Liver (tissue), 8 donors: ENCODE measurements at regions not wholly inside any gene's neighbourhood (a gene's known extent, or its start where the extent isn't known, plus 50 kb on each side); places are given as distances from the start of the nearest gene placed in this dataset.

Source experiments
- DNase-seq: peaks from one replicate; pipeline ENCODE4 v3.0.0-alpha.2; 2017; ENCODE audit warnings: low spot score
- H3K27ac ChIP-seq, 2 donors: one replicate each; pipeline ENCODE4 v1.7.0; 2013; ENCODE audit warnings: inconsistent platforms in 2 of 2, low read length in 2 of 2, control low read depth in 1 of 2, low read depth in 1 of 2, mild to moderate bottlenecking in 1 of 2
- H3K27me3 ChIP-seq, 4 donors: one replicate each; pipeline versions ENCODE4 v1.6.1 to v1.7.0; 2013; ENCODE audit warnings: low read length in 3 of 4, inconsistent platforms in 1 of 4, mild to moderate bottlenecking in 1 of 4, moderate library complexity in 1 of 4; ENCODE audit not compliant: control insufficient read depth in 4 of 4, insufficient read depth in 4 of 4
- H3K36me3 ChIP-seq, 4 donors: one replicate each; pipeline versions ENCODE4 v1.6.1 to v1.7.0; 2013; ENCODE audit warnings: low read length in 3 of 4, mild to moderate bottlenecking in 3 of 4, low read depth in 1 of 4, moderate library complexity in 1 of 4; ENCODE audit not compliant: control insufficient read depth in 4 of 4, insufficient read depth in 3 of 4
- H3K4me1 ChIP-seq, 4 donors: one replicate each; pipeline versions ENCODE4 v1.6.1 to v1.7.0; 2013; ENCODE audit warnings: low read length in 3 of 4, mild to moderate bottlenecking in 3 of 4, moderate library complexity in 1 of 4; ENCODE audit not compliant: control insufficient read depth in 4 of 4, insufficient read depth in 4 of 4
- H3K4me3 ChIP-seq, 3 donors: one replicate each; pipeline versions ENCODE4 v1.6.1 to v1.7.0; 2013; ENCODE audit warnings: low read length in 3 of 3, control low read depth in 1 of 3, low read depth in 1 of 3, mild to moderate bottlenecking in 1 of 3
- H3K9ac ChIP-seq, 2 donors: one replicate each; pipeline ENCODE4 v1.7.0; 2013; ENCODE audit warnings: low read length in 2 of 2, mild to moderate bottlenecking in 2 of 2, moderate library complexity in 2 of 2, control low read depth in 1 of 2, low read depth in 1 of 2
- H3K9me3 ChIP-seq, 4 donors: one replicate each; pipeline versions ENCODE4 v1.6.1 to v1.7.0; 2013; ENCODE audit warnings: low read length in 3 of 4; ENCODE audit not compliant: control insufficient read depth in 4 of 4
- CTCF ChIP-seq: fragments of 150-350 bp; IDR thresholded peaks from 2 replicates; pipeline ENCODE4 v1.5.1; 2017; ENCODE audit warnings: improper control_type of control experiment, low read depth, low read length; ENCODE audit not compliant: missing input control
- EGR1 ChIP-seq, 2 donors: IDR thresholded peaks; 2 replicates each; pipeline ENCODE4 v1.6.1; 2016 to 2018; ENCODE audit warnings: antibody characterized with exemption in 2 of 2, low read depth in 2 of 2
- FOXA2 ChIP-seq: IDR thresholded peaks from 2 replicates; pipeline ENCODE4 v1.6.1; 2016; ENCODE audit warnings: antibody characterized with exemption
- GABPA ChIP-seq, 2 donors: IDR thresholded peaks in 1 of 2; conservative IDR thresholded peaks in 1 of 2; 2 replicates each; pipeline ENCODE4 v1.6.1; 2016; ENCODE audit warnings: antibody characterized with exemption in 2 of 2, mild to moderate bottlenecking in 1 of 2, moderate library complexity in 1 of 2
- HNF4A ChIP-seq, 2 donors: conservative IDR thresholded peaks; 2 replicates each; pipeline ENCODE4 v1.6.1; 2016; ENCODE audit warnings: antibody characterized with exemption in 2 of 2, mild to moderate bottlenecking in 2 of 2
- HNF4G ChIP-seq: IDR thresholded peaks from 2 replicates; pipeline ENCODE4 v1.6.1; 2016; ENCODE audit warnings: antibody characterized with exemption
- JUND ChIP-seq, 2 donors: IDR thresholded peaks; 2 replicates each; pipeline ENCODE4 v1.6.1; 2016; ENCODE audit warnings: antibody characterized with exemption in 2 of 2
- NR2F2 ChIP-seq: IDR thresholded peaks from 2 replicates; pipeline ENCODE4 v1.6.1; 2016; ENCODE audit warnings: antibody characterized with exemption
- RAD21 ChIP-seq, 2 donors: IDR thresholded peaks; 2 replicates each; pipeline ENCODE4 v1.6.1; 2016; ENCODE audit warnings: antibody characterized with exemption in 2 of 2, mild to moderate bottlenecking in 2 of 2
- REST ChIP-seq: IDR thresholded peaks from 2 replicates; pipeline ENCODE4 v1.6.1; 2016; ENCODE audit warnings: antibody characterized with exemption, mild to moderate bottlenecking
- RXRA ChIP-seq, 2 donors: IDR thresholded peaks; 2 replicates each; pipeline ENCODE4 v1.6.1; 2017 to 2018; ENCODE audit warnings: antibody characterized with exemption in 2 of 2, mild to moderate bottlenecking in 1 of 2
- SP1 ChIP-seq: IDR thresholded peaks from 2 replicates; pipeline ENCODE4 v1.6.1; 2018; ENCODE audit warnings: antibody characterized with exemption, mild to moderate bottlenecking
- WGBS: extraction: QIAGEN DNeasy Blood & Tissue Kit; methylation state at CpG from one replicate; pipeline ENCODE4 v1.1.7; 2013; 5-methylcytosine and 5-hydroxymethylcytosine counted together
- TF ChIP-seq, protein P1 (sequence below): IDR thresholded peaks from 2 replicates; pipeline ENCODE4 v1.6.1; 2016; ENCODE audit warnings: antibody characterized with exemption
- TF ChIP-seq, protein P2 (sequence below): IDR thresholded peaks from 2 replicates; pipeline ENCODE4 v1.6.1; 2016; ENCODE audit warnings: antibody characterized with exemption
- donor health status: healthy.
- donor health status: healthy.
- donor health status: healthy.
- donor health status: healthy.
- donor health status: healthy.

DNA sequence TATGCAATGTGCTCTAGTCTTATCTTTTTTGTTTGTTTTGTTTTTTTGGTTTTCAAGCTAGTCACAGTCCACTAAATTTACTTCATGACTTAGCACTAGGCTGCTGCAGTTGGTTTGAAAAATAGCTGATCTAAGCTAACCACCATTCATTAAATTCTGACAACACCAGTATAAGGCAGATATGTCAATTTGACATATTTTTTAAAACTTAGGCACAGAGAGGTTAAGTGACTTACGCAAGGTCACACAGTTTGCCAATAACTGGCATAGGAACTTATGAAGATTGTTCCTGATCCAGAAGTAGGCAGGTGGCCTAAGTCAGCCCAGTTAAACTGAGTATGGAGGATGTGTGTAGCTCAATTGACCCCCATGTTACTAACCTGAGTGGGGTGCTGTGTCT lies 377.3 kb upstream of the NFE2L3 start:
- no peak for TF ChIP-seq GABPA (IDR thresholded peaks at IDR 0.05 in 1 of 2, conservative IDR thresholded peaks at IDR 0.05 in 1 of 2)
- no peak for TF ChIP-seq REST
- TF ChIP-seq JUND (IDR thresholded peaks at IDR 0.05): no peak
- TF ChIP-seq RAD21 (IDR thresholded peaks at IDR 0.05): no peak
- TF ChIP-seq, protein P1, sequence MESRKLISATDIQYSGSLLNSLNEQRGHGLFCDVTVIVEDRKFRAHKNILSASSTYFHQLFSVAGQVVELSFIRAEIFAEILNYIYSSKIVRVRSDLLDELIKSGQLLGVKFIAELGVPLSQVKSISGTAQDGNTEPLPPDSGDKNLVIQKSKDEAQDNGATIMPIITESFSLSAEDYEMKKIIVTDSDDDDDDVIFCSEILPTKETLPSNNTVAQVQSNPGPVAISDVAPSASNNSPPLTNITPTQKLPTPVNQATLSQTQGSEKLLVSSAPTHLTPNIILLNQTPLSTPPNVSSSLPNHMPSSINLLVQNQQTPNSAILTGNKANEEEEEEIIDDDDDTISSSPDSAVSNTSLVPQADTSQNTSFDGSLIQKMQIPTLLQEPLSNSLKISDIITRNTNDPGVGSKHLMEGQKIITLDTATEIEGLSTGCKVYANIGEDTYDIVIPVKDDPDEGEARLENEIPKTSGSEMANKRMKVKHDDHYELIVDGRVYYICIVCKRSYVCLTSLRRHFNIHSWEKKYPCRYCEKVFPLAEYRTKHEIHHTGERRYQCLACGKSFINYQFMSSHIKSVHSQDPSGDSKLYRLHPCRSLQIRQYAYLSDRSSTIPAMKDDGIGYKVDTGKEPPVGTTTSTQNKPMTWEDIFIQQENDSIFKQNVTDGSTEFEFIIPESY: no peak
- TF ChIP-seq NR2F2: no peak

GRCh38 chr7:25775570-25775969 lies 376.4 kb upstream of the NFE2L3 start:
- H3K4me3 ChIP-seq: no peak overlapping the region
- no peaks in the 10 kb centered on the region for H3K4me1 ChIP-seq
- H3K36me3 ChIP-seq: no peaks in the 10 kb centered on the region
- no peaks in the 10 kb centered on the region for H3K9me3 ChIP-seq
- TF ChIP-seq FOXA2: no peak
- TF ChIP-seq, protein P1: no peak
- no peak for TF ChIP-seq REST
- no peak for TF ChIP-seq HNF4G
- TF ChIP-seq RXRA (IDR thresholded peaks at IDR 0.05): no peak
- TF ChIP-seq CTCF: no peak
- no peak for TF ChIP-seq NR2F2
- no peak for TF ChIP-seq SP1
- TF ChIP-seq HNF4A (conservative IDR thresholded peaks at IDR 0.05): no peak
- TF ChIP-seq EGR1 (IDR thresholded peaks at IDR 0.05; ENCODE audit: low read depth in 2 of 2): no peak
- no peak for TF ChIP-seq JUND (IDR thresholded peaks at IDR 0.05)
- TF ChIP-seq, protein P2, sequence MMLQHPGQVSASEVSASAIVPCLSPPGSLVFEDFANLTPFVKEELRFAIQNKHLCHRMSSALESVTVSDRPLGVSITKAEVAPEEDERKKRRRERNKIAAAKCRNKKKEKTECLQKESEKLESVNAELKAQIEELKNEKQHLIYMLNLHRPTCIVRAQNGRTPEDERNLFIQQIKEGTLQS: no peak
- H3K9ac ChIP-seq: no peak overlapping the region
- no peak for DNase-seq
- no peak overlapping the region for H3K27ac ChIP-seq
- 95% methylated on average over 4 of the region's 4 CpGs for WGBS
- H3K27me3 ChIP-seq: no peaks in the 10 kb centered on the region

More for the DNA sequence above, 377.3 kb upstream of the NFE2L3 start:
- Histone ChIP-seq H3K4me1 (no peaks in the 10 kb centered on the region), H3K9ac (no peak overlapping the region), H3K9me3 (no peaks in the 10 kb centered on the region), H3K27ac (no peak overlapping the region), H3K36me3 (no peaks in the 10 kb centered on the region), H3K4me3 (no peak overlapping the region), H3K27me3 (no peaks in the 10 kb centered on the region)
- 100% methylated on average over 1 of the region's 1 CpG for WGBS
- no peak for DNase-seq
